GM23248 (cell line): ENCODE measurements at regions not wholly inside any gene's neighbourhood (a gene's known extent, or its start where the extent isn't known, plus 50 kb on each side); places are given as distances from the start of the nearest gene placed in this dataset. TPM values are rescaled to one million over a fixed set of nuclear protein-coding genes. Genes with fewer than 3 reads are reported as not detected.
"Not testable (repeated sequence)": the region's sequence is repeated elsewhere in the genome, so short reads cannot be mapped to it uniquely, and the experiment has no call there.

Source experiments
- DNase-seq: peaks from one replicate; pipeline ENCODE4 v3.0.0-alpha.2; 2015
- H2AFZ ChIP-seq: fragments of 200-600 bp; sonication (generic); 2 replicates; pipeline ENCODE4 v1.6.1; 2016; ENCODE audit warnings: antibody characterized with exemption
- H3F3A ChIP-seq: fragments of 200-600 bp; sonication (generic); 2 replicates; pipeline ENCODE4 v1.6.1; 2016; ENCODE audit warnings: mild to moderate bottlenecking, antibody characterized with exemption, mixed run types; ENCODE audit not compliant: insufficient read depth
- H3K27ac ChIP-seq: fragments of 200-600 bp; sonication (generic); 2 replicates; pipeline ENCODE4 v1.5.1; 2016; ENCODE audit warnings: mild to moderate bottlenecking
- H3K27me3 ChIP-seq: fragments of 200-600 bp; sonication (generic); replicated peaks from 2 replicates; pipeline ENCODE4 v1.6.1; 2016; ENCODE audit warnings: mild to moderate bottlenecking; ENCODE audit not compliant: insufficient read depth
- H3K36me3 ChIP-seq: fragments of 200-600 bp; sonication (generic); 2 replicates; pipeline ENCODE4 v1.6.1; 2016; ENCODE audit warnings: low read depth, mild to moderate bottlenecking
- H3K4me1 ChIP-seq: fragments of 200-600 bp; sonication (generic); 2 replicates; pipeline ENCODE4 v1.6.1; 2016; ENCODE audit warnings: mild to moderate bottlenecking; ENCODE audit not compliant: insufficient read depth
- H3K4me2 ChIP-seq: fragments of 200-600 bp; sonication (generic); one replicate; pipeline ENCODE4 v1.6.1; 2016; ENCODE audit warnings: mild to moderate bottlenecking; ENCODE audit not compliant: unreplicated experiment
- H3K4me3 ChIP-seq: fragments of 200-600 bp; sonication (generic); 2 replicates; pipeline ENCODE4 v1.5.1; 2016; ENCODE audit warnings: mild to moderate bottlenecking
- H3K79me2 ChIP-seq: fragments of 200-600 bp; sonication (generic); 2 replicates; pipeline ENCODE4 v1.6.1; 2016; ENCODE audit warnings: mild to moderate bottlenecking; ENCODE audit not compliant: insufficient read depth
- H3K9ac ChIP-seq: fragments of 200-600 bp; sonication (generic); 2 replicates; pipeline ENCODE4 v1.6.1; 2016; ENCODE audit warnings: mild to moderate bottlenecking
- H3K9me2 ChIP-seq: fragments of 200-600 bp; sonication (generic); 2 replicates; pipeline ENCODE4 v1.6.1; 2016; ENCODE audit warnings: mixed run types, mild to moderate bottlenecking, moderate library complexity; ENCODE audit not compliant: insufficient read depth
- H3K9me3 ChIP-seq: fragments of 200-600 bp; sonication (generic); one replicate; pipeline ENCODE4 v1.6.1; 2017; ENCODE audit warnings: low read depth
- H4K20me1 ChIP-seq: fragments of 200-600 bp; sonication (generic); 2 replicates; pipeline ENCODE4 v1.6.0; 2016; ENCODE audit not compliant: insufficient read depth
- WGBS, 2 experiments: methylation state at CpG; one replicate each; pipeline ENCODE4 v1.1.6; 2015 to 2017; ENCODE audit warnings: low lambda C conversion rate in 2 of 2, low coverage in 1 of 2; ENCODE audit errors: missing lambda C conversion rate in 2 of 2; 5-methylcytosine and 5-hydroxymethylcytosine counted together
- in situ Hi-C: fragments of 300-500 bp; cut with MboI; formaldehyde crosslinking; loops from 2 replicates; pipeline ENCODE4 v1.15.0; 2020
- small RNA-seq: library from RNA; depleted of rRNA; stranded (forward); fragments of <200 nt; gene quantifications from one replicate; pipeline ENCODE3, GENCODE V24; 2014; ENCODE audit warnings: low read depth, low replicate concordance

DNA sequence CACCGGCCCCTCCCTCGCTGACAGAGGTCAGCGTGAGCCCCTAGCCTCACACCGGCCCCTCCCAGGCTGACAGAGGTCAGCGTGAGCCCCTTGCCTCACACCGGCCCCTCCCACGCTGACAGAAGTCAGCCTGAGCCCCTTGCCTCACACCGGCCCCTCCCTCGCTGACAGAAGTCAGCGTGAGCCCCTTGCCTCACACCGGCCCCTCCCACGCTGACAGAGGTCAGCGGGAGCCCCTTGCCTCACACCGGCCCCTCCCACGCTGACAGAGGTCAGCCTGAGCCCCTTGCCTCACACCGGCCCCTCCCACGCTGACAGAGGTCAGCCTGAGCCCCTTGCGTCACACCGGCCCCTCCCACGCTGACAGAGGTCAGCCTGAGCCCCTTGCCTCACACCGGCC, 355.5 kb downstream of the ZNF37A start:
- H3K4me1 ChIP-seq, H3K27me3 ChIP-seq, H3K4me3 ChIP-seq, H3K27ac ChIP-seq, H3F3A ChIP-seq, H3K9me2 ChIP-seq, in situ Hi-C loops, H2AFZ ChIP-seq, H3K36me3 ChIP-seq, H3K79me2 ChIP-seq, H4K20me1 ChIP-seq, H3K9me3 ChIP-seq, DNase-seq, H3K9ac ChIP-seq, H3K4me2 ChIP-seq: not testable (repeated sequence)
- 88 to 90% methylated on average over 7 to 19 of the region's 21 CpGs for WGBS, 2 experiments

DNA sequence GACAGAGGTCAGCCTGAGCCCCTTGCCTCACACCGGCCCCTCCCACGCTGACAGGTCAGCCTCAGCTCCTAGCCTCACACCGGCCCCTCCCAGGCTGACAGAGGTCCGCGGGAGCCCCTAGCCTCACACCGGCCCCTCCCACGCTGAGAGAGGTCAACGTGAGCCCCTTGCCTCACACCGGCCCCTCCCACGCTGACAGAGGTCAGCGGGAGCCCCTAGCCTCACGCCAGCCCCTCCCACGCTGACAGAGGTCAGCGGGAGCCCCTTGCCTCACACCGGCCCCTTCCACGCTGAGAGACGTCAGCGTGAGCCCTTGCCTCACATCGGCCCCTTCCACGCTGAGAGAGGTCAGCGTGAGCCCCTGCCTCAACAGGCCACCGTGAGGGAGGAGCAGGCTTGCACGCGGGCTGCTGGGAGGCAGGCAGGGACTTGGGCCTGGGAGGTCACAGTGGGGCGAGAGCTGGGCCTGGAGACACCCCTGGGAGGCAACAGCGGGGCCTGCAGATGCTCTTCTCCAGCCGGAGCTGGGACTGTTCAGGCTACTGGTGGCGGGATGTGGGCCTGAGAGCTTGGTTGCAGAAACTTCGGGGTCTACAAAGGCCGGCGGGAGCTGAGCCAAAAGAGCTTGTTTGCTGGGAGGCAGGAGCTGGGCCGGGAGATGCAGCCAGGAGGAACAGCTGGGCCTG, 356.4 kb downstream of the ZNF37A start:
- 88 to 92% methylated on average over 15 to 32 of the region's 32 CpGs for whole genome bisulfite sequencing, 2 experiments
- H3K9ac ChIP-seq, in situ Hi-C loops: not testable (repeated sequence)

DNA sequence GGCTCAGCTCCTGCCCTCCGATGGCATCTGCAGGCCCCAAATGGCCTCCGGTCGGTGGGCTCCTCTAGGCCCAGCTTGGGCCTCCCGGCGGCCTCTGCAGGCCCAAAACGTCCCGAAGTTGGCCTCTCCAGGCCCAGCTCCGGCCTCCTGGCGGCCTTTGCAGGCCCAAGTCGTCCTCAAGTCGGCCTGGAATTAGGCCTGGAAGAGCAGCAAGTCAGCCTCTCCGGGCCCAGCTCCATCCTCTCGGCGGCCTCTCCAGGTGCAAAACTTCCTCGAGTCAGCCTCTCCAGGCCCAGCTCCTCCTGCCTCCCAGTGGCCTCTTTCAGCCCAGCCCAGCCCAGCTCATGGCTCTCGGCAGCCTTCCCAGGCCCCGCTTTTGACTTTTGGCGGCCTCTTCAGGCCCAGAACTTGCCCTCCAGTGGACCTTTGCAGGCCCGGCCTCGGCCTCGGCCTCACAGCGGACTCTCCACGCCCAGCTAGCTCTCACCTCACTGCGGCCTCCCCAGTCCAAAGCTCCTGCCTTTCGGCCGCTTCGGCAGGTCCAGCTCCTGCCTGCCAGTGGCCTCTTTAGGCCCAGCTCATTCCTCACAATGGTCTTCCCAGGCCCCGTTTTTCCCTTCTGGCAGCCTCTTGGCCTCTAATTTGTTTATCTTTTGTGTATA, 357.3 kb downstream of the ZNF37A start:
- H3K4me3 ChIP-seq, H3K27ac ChIP-seq, H3K9me2 ChIP-seq, H4K20me1 ChIP-seq, H3K9me3 ChIP-seq, H3K4me2 ChIP-seq, H3K4me1 ChIP-seq, DNase-seq, H3F3A ChIP-seq, in situ Hi-C loops, H3K36me3 ChIP-seq, H3K27me3 ChIP-seq, H2AFZ ChIP-seq, H3K9ac ChIP-seq, H3K79me2 ChIP-seq: not testable (repeated sequence)
- 95 to 96% methylated on average over 15 to 28 of the region's 28 CpGs for WGBS, 2 experiments

More for the DNA sequence above, 356.4 kb downstream of the ZNF37A start:
- not testable (repeated sequence) for H3K9me2 ChIP-seq, DNase-seq, H4K20me1 ChIP-seq, H3K36me3 ChIP-seq, H2AFZ ChIP-seq, H3K4me1 ChIP-seq, H3F3A ChIP-seq, H3K27ac ChIP-seq, H3K4me3 ChIP-seq, H3K9me3 ChIP-seq, H3K27me3 ChIP-seq, H3K79me2 ChIP-seq, H3K4me2 ChIP-seq

Small RNA genes lying in the stretch of these regions (small RNA-seq; reads per million reads assigned to genes)
- gene AL117339.3 (not detected), gene RNU6-1118P (not detected)
